ENCODE measurements at regions not wholly inside any gene's neighbourhood (a gene's known extent, or its start where the extent isn't known, plus 50 kb on each side); places are given as distances from the start of the nearest gene placed in this dataset.

- Histone ChIP-seq H3K36me3 (ENCODE audit: control insufficient read depth, insufficient read depth, low read length) (no peaks in the 10 kb centered on the region), H3K4me1 (ENCODE audit: control insufficient read depth, insufficient read depth, low read length) (no peaks in the 10 kb centered on the region), H3K27ac (ENCODE audit: low read length) (no peak overlapping the region), H3K9me3 (ENCODE audit: control insufficient read depth, insufficient read depth, low read depth, low read length) (no peaks in the 10 kb centered on the region), H3K4me3 (ENCODE audit: low read depth in 2 of 2, low read length in 2 of 2) (no peak overlapping the region), H3K27me3 (ENCODE audit: control insufficient read depth, insufficient read depth, low read length) (no peaks in the 10 kb centered on the region)
- POLR2A ChIA-PET = no interaction called here
- TF ChIP-seq TCF7L2 (IDR thresholded peaks at IDR 0.05; ENCODE audit: low read depth, low read length) = no peak
- no peak for TF ChIP-seq CTCF (IDR thresholded peaks at IDR 0.05)
- TF ChIP-seq POLR2AphosphoS5 (IDR thresholded peaks at IDR 0.05; ENCODE audit: low read depth, low read length) = no peak
- TF ChIP-seq SIN3A (IDR thresholded peaks at IDR 0.05; ENCODE audit: borderline replicate concordance, insufficient read depth, low read depth, low read length) = no peak
- TF ChIP-seq REST (IDR thresholded peaks at IDR 0.05; ENCODE audit: insufficient read depth in 1 of 2, low read depth in 2 of 2, low read length in 1 of 2) = no peak
- no peak for ATAC-seq
- DNase-seq (ENCODE audit: low read depth, low spot score) = no peak
- intact Hi-C loops (cut with micrococcal nuclease; ENCODE audit: unreplicated experiment) = no loop called here
- BruUV-seq (replicated peaks) = no TSS peak
- in situ Hi-C loops (cut with HindIII; ENCODE audit: low pct_unique_long_range_greater_than_20kb, low sequenced_read_pairs) = no loop called here
- CTCF ChIA-PET = no interaction called here
Observed at GRCh38 chr16:63822818-63823217, 1299.0 kb downstream of the CDH11 start.

- ChIA-PET CTCF (no interaction called here), POLR2A (no interaction called here)
- Histone ChIP-seq H3K36me3 (ENCODE audit: control insufficient read depth, insufficient read depth, low read length) (no peaks in the 10 kb centered on the region), H3K4me1 (ENCODE audit: control insufficient read depth, insufficient read depth, low read length) (no peaks in the 10 kb centered on the region), H3K4me3 (ENCODE audit: low read depth in 2 of 2, low read length in 2 of 2) (no peak overlapping the region), H3K27me3 (ENCODE audit: control insufficient read depth, insufficient read depth, low read length) (no peaks in the 10 kb centered on the region), H3K9me3 (ENCODE audit: control insufficient read depth, insufficient read depth, low read depth, low read length) (no peaks in the 10 kb centered on the region), H3K27ac (ENCODE audit: low read length) (no peak overlapping the region)
- intact Hi-C loops (cut with micrococcal nuclease; ENCODE audit: unreplicated experiment) (no loop called here), in situ Hi-C loops (cut with HindIII; ENCODE audit: low pct_unique_long_range_greater_than_20kb, low sequenced_read_pairs) (no loop called here)
- no peak for DNase-seq (ENCODE audit: low read depth, low spot score)
- TF ChIP-seq POLR2AphosphoS5 (IDR thresholded peaks at IDR 0.05; ENCODE audit: low read depth, low read length) = no peak
- TF ChIP-seq SIN3A (IDR thresholded peaks at IDR 0.05; ENCODE audit: borderline replicate concordance, insufficient read depth, low read depth, low read length) = no peak
- TF ChIP-seq REST (IDR thresholded peaks at IDR 0.05; ENCODE audit: insufficient read depth in 1 of 2, low read depth in 2 of 2, low read length in 1 of 2) = no peak
- TF ChIP-seq CTCF (IDR thresholded peaks at IDR 0.05) = no peak
- no peak for TF ChIP-seq TCF7L2 (IDR thresholded peaks at IDR 0.05; ENCODE audit: low read depth, low read length)
- ATAC-seq = no peak
- no TSS peak for BruUV-seq (replicated peaks)
Observed at GRCh38 chr16:63816276-63816675, 1305.6 kb downstream of the CDH11 start.
